Lower leg skin (tissue), 4 donors: ENCODE measurements at regions not wholly inside any gene's neighbourhood (a gene's known extent, or its start where the extent isn't known, plus 50 kb on each side); places are given as distances from the start of the nearest gene placed in this dataset.

ENCODE experiments used
- DNase-seq, 2 donors: peaks; one replicate each; pipeline ENCODE4 v3.0.0-alpha.2; 2019; ENCODE audit warnings: low spot score in 2 of 2
- H3K4me3 ChIP-seq: fragments of 200-600 bp; sonication (generic); 2 replicates; pipeline ENCODE4 v1.5.1; 2017; ENCODE audit warnings: mild to moderate bottlenecking, low read depth; ENCODE audit not compliant: poor library complexity, severe bottlenecking
- CTCF ChIP-seq, 3 donors: fragments of 450-650 bp; IDR thresholded peaks; one replicate each; pipeline ENCODE4 v1.5.1; 2016; ENCODE audit warnings: antibody characterized with exemption in 3 of 3, mild to moderate bottlenecking in 3 of 3, moderate library complexity in 2 of 3
- POLR2A ChIP-seq, 2 donors: fragments of 450-650 bp; IDR thresholded peaks; one replicate each; pipeline ENCODE4 v1.6.1; 2016 to 2017; ENCODE audit warnings: antibody characterized with exemption in 2 of 2, mild to moderate bottlenecking in 1 of 2, moderate library complexity in 1 of 2
- WGBS, 2 donors: methylation state at CpG; one replicate each; pipeline ENCODE4 v1.1.5; 2018; 5-methylcytosine and 5-hydroxymethylcytosine counted together
- intact Hi-C: fragments of 100-400 bp; cut with DNase I; formaldehyde crosslinking; loops from one replicate; pipeline ENCODE4 v1.15.0; 2023; ENCODE audit warnings: low total_unique reads

GRCh38 chr11:29315275-29315674, 701.6 kb downstream of the KCNA4 start:
- no peak overlapping the region for H3K4me3 ChIP-seq
- TF ChIP-seq POLR2A (IDR thresholded peaks at IDR 0.05) = no peak
- TF ChIP-seq CTCF (IDR thresholded peaks at IDR 0.05) = no peak
- intact Hi-C loops = no loop called here
- no peak for DNase-seq

- H3K4me3 ChIP-seq = no peak overlapping the region
- TF ChIP-seq CTCF (IDR thresholded peaks at IDR 0.05) (no peak), POLR2A (IDR thresholded peaks at IDR 0.05) (no peak)
- intact Hi-C loops = loop anchor here (5.0 kb wide), 1 partner anchor 382 kb away; no protein-coding TSS in a partner anchor
- DNase-seq = no peak
- 83 to 85% methylated on average over 1 of the region's 1 CpG for WGBS, 2 donors
These were observed 702.6 kb downstream of the KCNA4 start for GRCh38 chr11:29314211-29314610.

- no peak for DNase-seq
- TF ChIP-seq POLR2A (IDR thresholded peaks at IDR 0.05) = no peak
- TF ChIP-seq CTCF (IDR thresholded peaks at IDR 0.05) = no peak
These were observed 704.0 kb downstream of the KCNA4 start for GRCh38 chr11:29312812-29313211.

GRCh38 chr11:29310725-29311342, 706.0 kb downstream of the KCNA4 start:
- H3K4me3 ChIP-seq = no peak overlapping the region
- no peak for TF ChIP-seq CTCF (IDR thresholded peaks at IDR 0.05)
- no peak for TF ChIP-seq POLR2A (IDR thresholded peaks at IDR 0.05)
- DNase-seq = no peak
- intact Hi-C loops = loop anchor here (2.0 to 5.0 kb wide), 2 partner anchors 32 to 379 kb away; no protein-coding TSS in a partner anchor
- WGBS, 2 donors = 68 to 70% methylated on average over 3 of the region's 3 CpGs

More at GRCh38 chr11:29312812-29313211, 704.0 kb downstream of the KCNA4 start:
- H3K4me3 ChIP-seq = no peak overlapping the region
- intact Hi-C loops = loop anchor here (5.0 kb wide), 1 partner anchor 381 kb away; no protein-coding TSS in a partner anchor

GRCh38 chr11:29309992-29310391, 706.8 kb downstream of the KCNA4 start:
- intact Hi-C loops = loop anchor here (2.0 to 5.0 kb wide), 2 partner anchors 31 to 378 kb away; no protein-coding TSS in a partner anchor
- no peak overlapping the region for H3K4me3 ChIP-seq
- no peak for DNase-seq
- no peak for TF ChIP-seq POLR2A (IDR thresholded peaks at IDR 0.05)
- WGBS, 2 donors = 43 to 57% methylated on average over 1 of the region's 1 CpG

GRCh38 chr11:29306527-29306926, 710.3 kb downstream of the KCNA4 start:
- no peak overlapping the region for H3K4me3 ChIP-seq
- intact Hi-C loops = no loop called here
- 73 to 75% methylated on average over 1 of the region's 1 CpG for WGBS, 2 donors
- DNase-seq = no peak
- TF ChIP-seq CTCF (IDR thresholded peaks at IDR 0.05) (no peak), POLR2A (IDR thresholded peaks at IDR 0.05) (no peak)
